ENCODE measurements at regions not wholly inside any gene's neighbourhood (a gene's known extent, or its start where the extent isn't known, plus 50 kb on each side); places are given as distances from the start of the nearest gene placed in this dataset.

DNA sequence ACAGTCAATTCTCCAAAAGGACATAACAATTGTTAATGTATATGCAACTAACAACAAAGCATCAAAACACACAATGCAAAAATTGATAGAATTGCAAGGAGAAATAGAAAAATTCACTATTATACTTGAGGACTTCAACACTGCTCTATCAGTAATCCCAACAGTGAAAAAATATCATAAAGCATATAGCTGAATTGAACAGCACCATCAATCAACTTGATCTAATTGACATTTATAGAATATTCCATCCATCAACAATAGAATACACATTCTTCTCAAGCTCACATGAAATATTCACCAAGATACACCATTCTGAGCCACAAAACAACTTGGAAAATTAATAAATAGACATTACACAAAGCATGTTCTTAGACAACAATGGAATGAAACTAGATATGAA lies 60.1 kb upstream of the ASXL3 start:
- TF ChIP-seq CEBPB (IDR thresholded peaks at IDR 0.05) (no peak), TEAD4 (IDR thresholded peaks at IDR 0.05) (no peak), EGR1 (IDR thresholded peaks at IDR 0.05) (no peak), ZBTB7A (IDR thresholded peaks at IDR 0.05; ENCODE audit: low read depth) (no peak)
- TF ChIP-seq, protein P1, sequence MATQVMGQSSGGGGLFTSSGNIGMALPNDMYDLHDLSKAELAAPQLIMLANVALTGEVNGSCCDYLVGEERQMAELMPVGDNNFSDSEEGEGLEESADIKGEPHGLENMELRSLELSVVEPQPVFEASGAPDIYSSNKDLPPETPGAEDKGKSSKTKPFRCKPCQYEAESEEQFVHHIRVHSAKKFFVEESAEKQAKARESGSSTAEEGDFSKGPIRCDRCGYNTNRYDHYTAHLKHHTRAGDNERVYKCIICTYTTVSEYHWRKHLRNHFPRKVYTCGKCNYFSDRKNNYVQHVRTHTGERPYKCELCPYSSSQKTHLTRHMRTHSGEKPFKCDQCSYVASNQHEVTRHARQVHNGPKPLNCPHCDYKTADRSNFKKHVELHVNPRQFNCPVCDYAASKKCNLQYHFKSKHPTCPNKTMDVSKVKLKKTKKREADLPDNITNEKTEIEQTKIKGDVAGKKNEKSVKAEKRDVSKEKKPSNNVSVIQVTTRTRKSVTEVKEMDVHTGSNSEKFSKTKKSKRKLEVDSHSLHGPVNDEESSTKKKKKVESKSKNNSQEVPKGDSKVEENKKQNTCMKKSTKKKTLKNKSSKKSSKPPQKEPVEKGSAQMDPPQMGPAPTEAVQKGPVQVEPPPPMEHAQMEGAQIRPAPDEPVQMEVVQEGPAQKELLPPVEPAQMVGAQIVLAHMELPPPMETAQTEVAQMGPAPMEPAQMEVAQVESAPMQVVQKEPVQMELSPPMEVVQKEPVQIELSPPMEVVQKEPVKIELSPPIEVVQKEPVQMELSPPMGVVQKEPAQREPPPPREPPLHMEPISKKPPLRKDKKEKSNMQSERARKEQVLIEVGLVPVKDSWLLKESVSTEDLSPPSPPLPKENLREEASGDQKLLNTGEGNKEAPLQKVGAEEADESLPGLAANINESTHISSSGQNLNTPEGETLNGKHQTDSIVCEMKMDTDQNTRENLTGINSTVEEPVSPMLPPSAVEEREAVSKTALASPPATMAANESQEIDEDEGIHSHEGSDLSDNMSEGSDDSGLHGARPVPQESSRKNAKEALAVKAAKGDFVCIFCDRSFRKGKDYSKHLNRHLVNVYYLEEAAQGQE (IDR thresholded peaks at IDR 0.05; ENCODE audit: low read depth): no peak

DNA sequence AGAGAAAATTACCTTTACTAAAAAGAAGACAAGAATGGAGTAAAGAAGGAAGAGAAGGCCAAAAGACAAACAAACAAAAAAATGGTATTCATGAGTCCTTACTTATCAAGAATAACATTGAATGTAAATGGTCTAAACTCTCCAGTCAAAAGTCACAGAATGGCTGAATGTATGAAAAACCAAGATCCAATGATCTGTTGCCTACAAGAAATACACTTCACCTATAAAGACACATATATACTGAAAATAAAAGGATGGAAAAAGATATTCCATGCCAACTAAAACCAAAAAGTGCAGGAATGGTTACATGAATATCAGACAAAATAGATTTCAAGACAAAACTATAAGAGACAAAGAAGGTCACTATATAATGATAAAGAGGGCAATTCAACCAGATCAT lies 65.0 kb upstream of the ASXL3 start:
- TF ChIP-seq NFIC (IDR thresholded peaks at IDR 0.05): no peak
- TF ChIP-seq EP300 (IDR thresholded peaks at IDR 0.05; ENCODE audit: borderline replicate concordance): no peak
- no peak for TF ChIP-seq CREB1 (IDR thresholded peaks at IDR 0.05; ENCODE audit: low read depth)
- no peak for TF ChIP-seq YY1 (IDR thresholded peaks at IDR 0.05; ENCODE audit: low read depth)
- TF ChIP-seq, protein P2, sequence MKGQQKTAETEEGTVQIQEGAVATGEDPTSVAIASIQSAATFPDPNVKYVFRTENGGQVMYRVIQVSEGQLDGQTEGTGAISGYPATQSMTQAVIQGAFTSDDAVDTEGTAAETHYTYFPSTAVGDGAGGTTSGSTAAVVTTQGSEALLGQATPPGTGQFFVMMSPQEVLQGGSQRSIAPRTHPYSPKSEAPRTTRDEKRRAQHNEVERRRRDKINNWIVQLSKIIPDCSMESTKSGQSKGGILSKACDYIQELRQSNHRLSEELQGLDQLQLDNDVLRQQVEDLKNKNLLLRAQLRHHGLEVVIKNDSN (IDR thresholded peaks at IDR 0.05): no peak
- TF ChIP-seq TEAD4 (IDR thresholded peaks at IDR 0.05): no peak

DNA sequence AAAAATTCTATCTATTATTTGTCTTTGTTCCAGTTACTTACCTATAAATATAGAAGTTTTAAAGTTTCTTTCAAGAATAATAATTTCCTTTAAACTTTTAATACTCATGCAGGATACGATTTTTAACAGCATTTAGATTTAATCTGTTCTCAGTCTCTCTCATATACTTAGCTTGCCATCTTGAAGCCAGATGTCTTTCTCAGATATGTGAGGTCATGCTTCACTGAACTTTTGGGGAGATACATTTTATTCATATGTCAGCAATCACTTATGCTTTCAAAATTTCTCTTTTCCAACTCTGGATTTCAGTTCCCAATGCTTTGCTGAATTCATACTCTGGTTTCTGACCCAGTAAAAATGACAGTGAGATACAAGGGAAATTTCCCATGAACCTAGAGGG lies 66.5 kb upstream of the CCDC178 start:
- TF ChIP-seq, protein P1 (IDR thresholded peaks at IDR 0.05; ENCODE audit: low read depth): no peak
- TF ChIP-seq NFIC (IDR thresholded peaks at IDR 0.05): no peak
- no peak for TF ChIP-seq TEAD4 (IDR thresholded peaks at IDR 0.05)
- TF ChIP-seq CEBPB (IDR thresholded peaks at IDR 0.05): no peak
- TF ChIP-seq EGR1 (IDR thresholded peaks at IDR 0.05): no peak
- no peak for TF ChIP-seq FOXM1 (IDR thresholded peaks at IDR 0.05; ENCODE audit: borderline replicate concordance, low read depth)
- TF ChIP-seq, protein P2 (IDR thresholded peaks at IDR 0.05): no peak
- no peak for TF ChIP-seq TCF12 (IDR thresholded peaks at IDR 0.05; ENCODE audit: low read depth)
- TF ChIP-seq EP300 (IDR thresholded peaks at IDR 0.05; ENCODE audit: borderline replicate concordance): no peak
- no peak for TF ChIP-seq ZBTB7A (IDR thresholded peaks at IDR 0.05; ENCODE audit: low read depth)
- TF ChIP-seq TAF1 (IDR thresholded peaks at IDR 0.05; ENCODE audit: low read depth): no peak
- TF ChIP-seq CREB1 (IDR thresholded peaks at IDR 0.05; ENCODE audit: low read depth): no peak
- TF ChIP-seq, protein P3, sequence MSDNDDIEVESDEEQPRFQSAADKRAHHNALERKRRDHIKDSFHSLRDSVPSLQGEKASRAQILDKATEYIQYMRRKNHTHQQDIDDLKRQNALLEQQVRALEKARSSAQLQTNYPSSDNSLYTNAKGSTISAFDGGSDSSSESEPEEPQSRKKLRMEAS (IDR thresholded peaks at IDR 0.05): no peak
- TF ChIP-seq RAD21 (IDR thresholded peaks at IDR 0.05; ENCODE audit: low read depth): no peak
- no peak for TF ChIP-seq YY1 (IDR thresholded peaks at IDR 0.05; ENCODE audit: low read depth)

DNA sequence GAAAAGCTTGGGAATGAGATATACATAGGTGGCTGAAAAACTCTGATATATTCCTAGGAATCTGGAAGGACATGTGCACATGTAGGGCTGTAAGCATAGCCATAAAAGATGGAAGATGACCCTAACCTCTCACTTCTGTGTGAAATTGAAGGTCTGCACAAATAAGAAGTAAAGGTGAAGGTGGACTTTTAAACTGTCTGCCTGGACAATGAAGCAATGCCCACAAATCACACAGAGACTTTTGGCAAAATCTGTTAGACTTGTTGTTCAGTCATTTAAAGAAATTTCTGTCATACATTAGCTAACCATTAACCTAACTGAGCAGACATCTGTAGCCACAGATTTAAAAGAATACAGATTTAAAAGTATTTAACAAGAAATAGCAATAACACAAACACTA lies 65.3 kb upstream of the CCDC178 start:
- TF ChIP-seq RAD21 (IDR thresholded peaks at IDR 0.05; ENCODE audit: low read depth) (no peak), CEBPB (IDR thresholded peaks at IDR 0.05) (no peak), TAF1 (IDR thresholded peaks at IDR 0.05; ENCODE audit: low read depth) (no peak), FOXM1 (IDR thresholded peaks at IDR 0.05; ENCODE audit: borderline replicate concordance, low read depth) (no peak), EGR1 (IDR thresholded peaks at IDR 0.05) (no peak), YY1 (IDR thresholded peaks at IDR 0.05; ENCODE audit: low read depth) (no peak), EP300 (IDR thresholded peaks at IDR 0.05; ENCODE audit: borderline replicate concordance) (no peak), TEAD4 (IDR thresholded peaks at IDR 0.05) (no peak), NFIC (IDR thresholded peaks at IDR 0.05) (no peak)
- TF ChIP-seq, protein P2 (IDR thresholded peaks at IDR 0.05): no peak

DNA sequence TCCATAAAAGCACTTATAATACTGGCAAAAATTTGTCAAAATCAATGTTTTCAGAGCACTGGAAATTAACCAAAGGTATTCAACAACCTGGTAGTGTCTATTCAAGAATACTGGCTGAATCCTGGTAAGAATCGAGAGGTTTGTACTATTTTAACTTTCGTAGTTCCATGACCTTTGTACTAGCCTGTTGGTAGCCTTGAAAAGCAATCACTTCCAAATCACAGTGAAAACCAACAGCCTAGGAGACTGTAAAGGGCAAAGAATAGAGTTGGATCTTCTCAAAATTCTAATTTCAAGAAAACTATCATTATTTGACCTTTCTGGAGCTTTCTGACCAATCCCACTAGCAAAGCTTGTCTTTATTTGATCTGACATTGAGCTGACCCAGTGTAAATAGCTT lies 64.8 kb upstream of the CCDC178 start:
- TF ChIP-seq, protein P2 (IDR thresholded peaks at IDR 0.05): no peak
- TF ChIP-seq, protein P1 (IDR thresholded peaks at IDR 0.05; ENCODE audit: low read depth): no peak
- TF ChIP-seq ZBTB7A (IDR thresholded peaks at IDR 0.05; ENCODE audit: low read depth) (no peak), FOXM1 (IDR thresholded peaks at IDR 0.05; ENCODE audit: borderline replicate concordance, low read depth) (no peak), TCF12 (IDR thresholded peaks at IDR 0.05; ENCODE audit: low read depth) (no peak), RAD21 (IDR thresholded peaks at IDR 0.05; ENCODE audit: low read depth) (no peak)
